ENCODE measurements at regions not wholly inside any gene's neighbourhood (a gene's known extent, or its start where the extent isn't known, plus 50 kb on each side); places are given as distances from the start of the nearest gene placed in this dataset.

DNA sequence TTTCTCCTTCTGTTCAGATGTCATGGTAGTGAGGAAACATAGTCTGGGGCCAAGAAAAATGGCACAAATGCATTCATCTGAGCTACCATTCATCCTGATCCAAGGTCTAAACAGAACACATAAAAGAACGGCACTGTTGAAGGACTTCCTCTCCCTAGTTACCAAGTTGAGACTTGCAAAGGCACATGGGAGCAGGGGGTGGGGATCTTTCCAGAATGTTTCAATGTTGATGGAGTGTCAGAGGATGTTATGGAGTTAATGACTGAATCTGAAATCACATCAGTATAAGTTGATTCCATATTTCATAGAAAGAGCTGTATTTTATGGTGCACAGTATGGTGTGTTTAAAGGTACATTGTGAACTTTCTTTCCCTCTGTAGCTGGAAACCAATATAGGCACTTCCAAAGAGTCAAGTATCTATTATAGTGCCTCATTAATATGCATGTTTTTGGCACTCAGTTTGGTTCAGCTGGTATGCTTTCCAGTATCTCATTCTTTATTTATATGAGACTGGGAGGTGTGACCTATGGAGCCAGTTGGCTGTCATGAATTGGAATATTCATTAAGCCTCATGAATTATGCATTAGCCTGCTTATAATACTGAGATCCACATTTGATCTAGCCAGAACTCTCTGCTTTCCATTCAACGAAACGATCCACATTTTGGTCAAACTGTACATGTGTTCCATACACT, 603.0 kb downstream of the NR2F1-AS1 start:
- no peak for DNase-seq
- TF ChIP-seq, protein P1, sequence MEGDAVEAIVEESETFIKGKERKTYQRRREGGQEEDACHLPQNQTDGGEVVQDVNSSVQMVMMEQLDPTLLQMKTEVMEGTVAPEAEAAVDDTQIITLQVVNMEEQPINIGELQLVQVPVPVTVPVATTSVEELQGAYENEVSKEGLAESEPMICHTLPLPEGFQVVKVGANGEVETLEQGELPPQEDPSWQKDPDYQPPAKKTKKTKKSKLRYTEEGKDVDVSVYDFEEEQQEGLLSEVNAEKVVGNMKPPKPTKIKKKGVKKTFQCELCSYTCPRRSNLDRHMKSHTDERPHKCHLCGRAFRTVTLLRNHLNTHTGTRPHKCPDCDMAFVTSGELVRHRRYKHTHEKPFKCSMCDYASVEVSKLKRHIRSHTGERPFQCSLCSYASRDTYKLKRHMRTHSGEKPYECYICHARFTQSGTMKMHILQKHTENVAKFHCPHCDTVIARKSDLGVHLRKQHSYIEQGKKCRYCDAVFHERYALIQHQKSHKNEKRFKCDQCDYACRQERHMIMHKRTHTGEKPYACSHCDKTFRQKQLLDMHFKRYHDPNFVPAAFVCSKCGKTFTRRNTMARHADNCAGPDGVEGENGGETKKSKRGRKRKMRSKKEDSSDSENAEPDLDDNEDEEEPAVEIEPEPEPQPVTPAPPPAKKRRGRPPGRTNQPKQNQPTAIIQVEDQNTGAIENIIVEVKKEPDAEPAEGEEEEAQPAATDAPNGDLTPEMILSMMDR (IDR thresholded peaks at IDR 0.05 in 4 of 5, conservative IDR thresholded peaks at IDR 0.05 in 1 of 5) = no peak
- TF ChIP-seq POLR2A (IDR thresholded peaks at IDR 0.05) = no peak
- H3K27ac ChIP-seq = no peak overlapping the region

DNA sequence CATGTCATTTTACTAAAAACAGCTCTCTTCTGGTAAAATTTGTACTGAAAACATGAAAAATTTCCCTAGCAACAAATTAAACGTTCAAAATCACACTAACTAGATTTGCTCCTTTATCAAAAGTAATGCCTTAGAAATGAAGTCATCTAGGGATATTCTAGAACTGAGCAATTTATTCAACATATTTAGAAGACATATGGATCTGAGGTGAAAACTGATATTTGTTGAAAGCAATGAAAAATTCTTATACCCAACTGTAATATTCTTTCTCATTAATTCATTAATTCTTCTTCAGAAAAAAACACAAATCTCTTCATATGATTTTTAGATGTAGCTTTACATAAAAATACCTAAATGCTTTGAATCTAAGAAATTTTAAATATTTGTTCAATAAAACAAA, 604.9 kb downstream of the NR2F1-AS1 start:
- no peaks in the 10 kb centered on the region for H3K36me3 ChIP-seq
- H3K27me3 ChIP-seq = no peaks in the 10 kb centered on the region
- no peak overlapping the region for H3K27ac ChIP-seq
- intact Hi-C loops (cut with DNase I; ENCODE audit: low total_unique reads) = no loop called here
- TF ChIP-seq, protein P1 (IDR thresholded peaks at IDR 0.05 in 4 of 5, conservative IDR thresholded peaks at IDR 0.05 in 1 of 5) = no peak
- no peak for TF ChIP-seq POLR2A (IDR thresholded peaks at IDR 0.05)
- DNase-seq = no peak
- in situ Hi-C loops (cut with MboI; ENCODE audit: low sequenced_read_pairs in 4 of 4) = no loop called here
- no peak overlapping the region for H3K4me3 ChIP-seq
- no peaks in the 10 kb centered on the region for H3K4me1 ChIP-seq
- ATAC-seq = no peak
- H3K9me3 ChIP-seq = no peaks in the 10 kb centered on the region

More for the DNA sequence above, 603.0 kb downstream of the NR2F1-AS1 start:
- in situ Hi-C loops (cut with MboI; ENCODE audit: low sequenced_read_pairs in 4 of 4) = no loop called here
- Histone ChIP-seq H3K9me3 (no peaks in the 10 kb centered on the region), H3K4me1 (no peaks in the 10 kb centered on the region), H3K4me3 (no peak overlapping the region), H3K36me3 (no peaks in the 10 kb centered on the region), H3K27me3 (no peaks in the 10 kb centered on the region)
- intact Hi-C loops (cut with DNase I; ENCODE audit: low total_unique reads) = no loop called here
- ATAC-seq = no peak

DNA sequence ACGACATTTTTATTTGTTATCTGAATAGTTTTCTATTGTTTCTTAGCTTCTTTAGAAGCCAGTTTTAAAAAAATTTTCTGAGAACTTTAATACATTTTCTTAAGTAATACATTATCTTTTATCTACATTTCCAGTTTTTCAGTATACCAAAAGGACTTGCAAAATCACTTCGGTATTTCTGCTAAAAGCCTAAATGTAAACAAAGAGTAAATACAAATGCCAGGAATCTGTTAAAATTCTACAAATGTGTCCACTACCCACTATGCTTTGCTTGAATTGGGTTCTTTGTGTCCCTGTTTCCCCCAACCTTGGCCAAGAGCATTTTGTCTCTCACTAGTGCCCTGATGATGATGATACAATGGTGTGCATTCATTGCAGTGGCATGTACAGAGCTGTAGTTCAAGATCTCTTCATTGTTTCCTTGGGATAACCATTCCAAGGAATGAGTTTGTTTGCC, 611.2 kb downstream of the NR2F1-AS1 start:
- no peaks in the 10 kb centered on the region for H3K36me3 ChIP-seq
- ATAC-seq (no peak), DNase-seq (no peak)
- H3K9me3 ChIP-seq = no peaks in the 10 kb centered on the region
- TF ChIP-seq, protein P1 (IDR thresholded peaks at IDR 0.05 in 4 of 5, conservative IDR thresholded peaks at IDR 0.05 in 1 of 5) = no peak
- TF ChIP-seq POLR2A (IDR thresholded peaks at IDR 0.05) = no peak
- no peak overlapping the region for H3K27ac ChIP-seq
- H3K4me3 ChIP-seq = no peak overlapping the region
- H3K4me1 ChIP-seq = no peaks in the 10 kb centered on the region
- no peaks in the 10 kb centered on the region for H3K27me3 ChIP-seq
- intact Hi-C loops (cut with DNase I; ENCODE audit: low total_unique reads) (no loop called here), in situ Hi-C loops (cut with MboI; ENCODE audit: low sequenced_read_pairs in 4 of 4) (no loop called here)

DNA sequence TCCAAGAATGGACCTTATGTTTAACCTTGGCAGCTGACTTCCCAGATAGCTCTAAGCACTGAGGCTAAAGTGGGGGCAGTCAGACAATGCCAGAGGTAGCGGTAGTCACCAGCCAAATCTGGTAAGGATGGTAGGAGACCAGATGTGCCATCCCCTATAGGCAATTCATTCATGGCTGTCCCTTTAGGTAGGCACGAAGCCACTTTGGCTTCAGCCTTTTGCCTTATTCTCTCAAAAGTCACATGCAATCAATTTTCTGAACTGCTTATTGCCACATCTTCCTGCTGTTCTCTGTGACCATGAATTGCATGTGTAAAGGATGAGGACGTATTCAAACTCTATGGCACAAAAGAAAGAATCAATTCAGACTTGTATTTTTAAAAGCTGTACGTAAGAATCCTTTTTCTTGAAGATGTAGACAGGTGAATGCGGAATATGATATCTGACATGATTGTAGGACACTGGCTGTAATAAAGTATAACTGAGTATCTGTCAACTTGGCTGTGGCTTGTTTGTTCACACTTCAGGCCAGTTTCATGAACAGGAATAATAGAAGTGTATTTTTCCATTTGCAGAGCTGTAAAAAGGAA, 611.7 kb downstream of the NR2F1-AS1 start:
- H3K4me3 ChIP-seq = no peak overlapping the region
- H3K27me3 ChIP-seq = no peaks in the 10 kb centered on the region
- in situ Hi-C loops (cut with MboI; ENCODE audit: low sequenced_read_pairs in 4 of 4) (no loop called here), intact Hi-C loops (cut with DNase I; ENCODE audit: low total_unique reads) (no loop called here)
- H3K9me3 ChIP-seq = no peaks in the 10 kb centered on the region
- no peak for ATAC-seq
- no peak for DNase-seq
- H3K4me1 ChIP-seq = no peaks in the 10 kb centered on the region
- TF ChIP-seq POLR2A (IDR thresholded peaks at IDR 0.05) = no peak
- TF ChIP-seq, protein P1 (IDR thresholded peaks at IDR 0.05 in 4 of 5, conservative IDR thresholded peaks at IDR 0.05 in 1 of 5) = no peak
- no peak overlapping the region for H3K27ac ChIP-seq
- no peaks in the 10 kb centered on the region for H3K36me3 ChIP-seq
